ENCODE measurements at regions not wholly inside any gene's neighbourhood (a gene's known extent, or its start where the extent isn't known, plus 50 kb on each side); places are given as distances from the start of the nearest gene placed in this dataset.

DNA sequence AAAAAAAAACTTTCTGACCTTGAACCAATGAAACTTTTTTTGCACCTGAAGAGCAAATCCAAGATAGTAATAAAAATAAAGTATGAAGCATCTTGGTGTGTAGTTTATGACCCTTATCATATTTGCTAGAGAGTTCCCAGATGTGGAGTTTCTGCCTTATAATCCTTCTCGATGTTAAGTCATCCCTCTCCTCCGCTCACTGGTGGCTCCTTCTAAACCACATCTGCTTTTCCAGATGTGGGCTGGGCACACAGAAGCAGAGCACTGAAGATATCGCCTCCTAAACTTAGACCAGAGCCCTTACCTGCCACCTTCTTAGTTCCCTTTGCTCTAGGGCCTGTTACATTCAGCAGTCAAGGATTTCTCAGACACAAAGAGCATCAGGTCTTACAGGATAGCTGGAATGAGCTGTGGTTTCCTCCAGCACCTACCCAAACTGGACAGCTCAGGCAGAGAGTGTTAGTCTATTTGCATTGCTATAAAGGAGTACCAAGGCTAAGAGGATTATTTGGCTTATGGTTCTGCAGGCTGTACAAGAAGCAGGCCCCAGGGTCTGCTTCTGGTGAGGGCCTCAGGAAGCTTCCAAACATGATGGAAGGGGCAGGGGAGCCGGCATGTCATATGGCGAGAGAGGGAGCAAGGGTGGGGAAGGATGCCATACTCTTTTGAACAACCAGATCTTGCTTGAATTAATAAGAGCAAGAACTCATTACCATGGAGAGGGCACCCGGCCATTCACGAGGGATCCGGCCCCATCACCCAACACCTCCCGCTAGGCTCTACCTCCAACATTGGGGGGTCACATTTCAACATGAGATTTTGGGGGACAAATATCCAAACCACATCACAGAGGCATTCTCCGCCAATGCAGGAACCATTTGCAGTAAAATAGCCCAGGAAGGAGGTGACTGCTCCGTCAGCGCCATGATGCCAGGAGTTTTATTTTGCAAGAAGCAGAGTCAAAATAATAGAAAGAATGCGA, 75.6 kb upstream of the HELT start:
- DNase-seq (no peak), ATAC-seq (no peak)
- H3K9me3 Mint-ChIP-seq, result no peaks in the 10 kb centered on the region
- TF ChIP-seq, protein P1, sequence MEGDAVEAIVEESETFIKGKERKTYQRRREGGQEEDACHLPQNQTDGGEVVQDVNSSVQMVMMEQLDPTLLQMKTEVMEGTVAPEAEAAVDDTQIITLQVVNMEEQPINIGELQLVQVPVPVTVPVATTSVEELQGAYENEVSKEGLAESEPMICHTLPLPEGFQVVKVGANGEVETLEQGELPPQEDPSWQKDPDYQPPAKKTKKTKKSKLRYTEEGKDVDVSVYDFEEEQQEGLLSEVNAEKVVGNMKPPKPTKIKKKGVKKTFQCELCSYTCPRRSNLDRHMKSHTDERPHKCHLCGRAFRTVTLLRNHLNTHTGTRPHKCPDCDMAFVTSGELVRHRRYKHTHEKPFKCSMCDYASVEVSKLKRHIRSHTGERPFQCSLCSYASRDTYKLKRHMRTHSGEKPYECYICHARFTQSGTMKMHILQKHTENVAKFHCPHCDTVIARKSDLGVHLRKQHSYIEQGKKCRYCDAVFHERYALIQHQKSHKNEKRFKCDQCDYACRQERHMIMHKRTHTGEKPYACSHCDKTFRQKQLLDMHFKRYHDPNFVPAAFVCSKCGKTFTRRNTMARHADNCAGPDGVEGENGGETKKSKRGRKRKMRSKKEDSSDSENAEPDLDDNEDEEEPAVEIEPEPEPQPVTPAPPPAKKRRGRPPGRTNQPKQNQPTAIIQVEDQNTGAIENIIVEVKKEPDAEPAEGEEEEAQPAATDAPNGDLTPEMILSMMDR (IDR thresholded peaks at IDR 0.05), result no peak
- Histone ChIP-seq H3K4me1 (ENCODE audit: control insufficient read depth, insufficient read depth, low read length) (no peaks in the 10 kb centered on the region), H3K36me3 (ENCODE audit: control insufficient read depth, insufficient read depth, low read length) (no peaks in the 10 kb centered on the region), H3K27me3 (ENCODE audit: control insufficient read depth, insufficient read depth, low read length) (no peaks in the 10 kb centered on the region), H3K4me3 (ENCODE audit: low read length) (no peak overlapping the region), H3K9me3 (ENCODE audit: control insufficient read depth, insufficient read depth, low read length) (no peaks in the 10 kb centered on the region), H3K27ac (ENCODE audit: low read length) (no peak overlapping the region)
- peaks cover 15 to 17% of the 10 kb centered on the region in 2 donors for H3K27me3 Mint-ChIP-seq (ENCODE audit: low read depth in 2 of 2)
- no peak overlapping the region for H3K27ac Mint-ChIP-seq
- no peak overlapping the region for H3K4me3 Mint-ChIP-seq
- intact Hi-C loops (cut with micrococcal nuclease), result no loop called here
- 93% methylated on average over 13 of the region's 13 CpGs for WGBS (ENCODE audit: insufficient coverage)
- no peaks in the 10 kb centered on the region for H3K4me1 Mint-ChIP-seq
- no peaks in the 10 kb centered on the region for H3K36me3 Mint-ChIP-seq

- H3K27ac ChIP-seq (ENCODE audit: low read length), result no peak overlapping the region
- intact Hi-C loops (cut with micrococcal nuclease), result no loop called here
- Mint-ChIP-seq H3K4me3 (no peak overlapping the region), H3K27ac (no peak overlapping the region), H3K36me3 (no peaks in the 10 kb centered on the region), H3K4me1 (no peaks in the 10 kb centered on the region), H3K27me3 (ENCODE audit: low read depth in 2 of 2) (peaks cover 19 to 48% of the 10 kb centered on the region in 2 donors), H3K9me3 (no peaks in the 10 kb centered on the region)
- WGBS (ENCODE audit: insufficient coverage), result 78% methylated on average over 2 of the region's 3 CpGs
- no peak for DNase-seq
- ATAC-seq, result no peak
- H3K9me3 ChIP-seq (ENCODE audit: control insufficient read depth, insufficient read depth, low read length), result no peaks in the 10 kb centered on the region
- H3K27me3 ChIP-seq (ENCODE audit: control insufficient read depth, insufficient read depth, low read length), result no peaks in the 10 kb centered on the region
- H3K36me3 ChIP-seq (ENCODE audit: control insufficient read depth, insufficient read depth, low read length), result no peaks in the 10 kb centered on the region
- H3K4me1 ChIP-seq (ENCODE audit: control insufficient read depth, insufficient read depth, low read length), result no peaks in the 10 kb centered on the region
- H3K4me3 ChIP-seq (ENCODE audit: low read length), result no peak overlapping the region
- TF ChIP-seq, protein P1 (IDR thresholded peaks at IDR 0.05), result no peak
Measured at GRCh38 chr4:184949020-184949419, 69.3 kb upstream of the HELT start.

- H3K36me3 Mint-ChIP-seq, result no peaks in the 10 kb centered on the region
Measured at GRCh38 chr4:184950117-184950830, 68.0 kb upstream of the HELT start.

More at GRCh38 chr4:184950117-184950830, 68.0 kb upstream of the HELT start:
- Histone ChIP-seq H3K4me3 (ENCODE audit: low read length) (no peak overlapping the region), H3K4me1 (ENCODE audit: control insufficient read depth, insufficient read depth, low read length) (no peaks in the 10 kb centered on the region), H3K36me3 (ENCODE audit: control insufficient read depth, insufficient read depth, low read length) (no peaks in the 10 kb centered on the region), H3K9me3 (ENCODE audit: control insufficient read depth, insufficient read depth, low read length) (no peaks in the 10 kb centered on the region), H3K27ac (ENCODE audit: low read length) (no peak overlapping the region), H3K27me3 (ENCODE audit: control insufficient read depth, insufficient read depth, low read length) (no peaks in the 10 kb centered on the region)
- Mint-ChIP-seq H3K27ac (no peak overlapping the region), H3K4me1 (no peaks in the 10 kb centered on the region), H3K4me3 (no peak overlapping the region), H3K9me3 (no peaks in the 10 kb centered on the region), H3K27me3 (ENCODE audit: low read depth in 2 of 2) (peaks cover 19 to 49% of the 10 kb centered on the region in 2 donors)
- intact Hi-C loops (cut with micrococcal nuclease), result no loop called here
- DNase-seq, result no peak
- no peak for ATAC-seq
- WGBS (ENCODE audit: insufficient coverage), result 82% methylated on average over 9 of the region's 9 CpGs
- TF ChIP-seq, protein P1 (IDR thresholded peaks at IDR 0.05), result no peak
